ENCODE measurements at regions not wholly inside any gene's neighbourhood (a gene's known extent, or its start where the extent isn't known, plus 50 kb on each side); places are given as distances from the start of the nearest gene placed in this dataset.
"Not testable (repeated sequence)": the region's sequence is repeated elsewhere in the genome, so short reads cannot be mapped to it uniquely, and the experiment has no call there.

- DNase-seq, result not testable (repeated sequence)
Observed at GRCh38 chr3:75453839-75454238, 210.3 kb upstream of the FRG2C start.

GRCh38 chr3:75474530-75474929, 189.6 kb upstream of the FRG2C start:
- DNase-seq, result not testable (repeated sequence)

- DNase-seq, result not testable (repeated sequence)
Observed at GRCh38 chr3:75496600-75496999, 167.5 kb upstream of the FRG2C start.

GRCh38 chr3:75500357-75500756, 163.8 kb upstream of the FRG2C start:
- DNase-seq, result not testable (repeated sequence)

GRCh38 chr3:75502171-75502570, 162.0 kb upstream of the FRG2C start:
- DNase-seq, result not testable (repeated sequence)

- peak; percentile 35 for DNase-seq
Observed at GRCh38 chr3:75502769-75503756, 161.1 kb upstream of the FRG2C start.

- no peak for DNase-seq
Observed at GRCh38 chr3:75506603-75507002, 157.5 kb upstream of the FRG2C start.

GRCh38 chr3:75507956-75508355, 156.2 kb upstream of the FRG2C start:
- DNase-seq, result not testable (repeated sequence)

- DNase-seq, result not testable (repeated sequence)
Observed at GRCh38 chr3:75527657-75528056, 136.5 kb upstream of the FRG2C start.

- peak; percentile 2 for DNase-seq
Observed at GRCh38 chr3:75552095-75552494, 112.0 kb upstream of the FRG2C start.

- not testable (repeated sequence) for DNase-seq
Observed at GRCh38 chr3:75564427-75564826, 99.7 kb upstream of the FRG2C start.

GRCh38 chr3:75572303-75572702, 91.8 kb upstream of the FRG2C start:
- not testable (repeated sequence) for DNase-seq

GRCh38 chr3:75579091-75579490, 85.0 kb upstream of the FRG2C start:
- not testable (repeated sequence) for DNase-seq

GRCh38 chr3:75579536-75579935, 84.6 kb upstream of the FRG2C start:
- not testable (repeated sequence) for DNase-seq

- DNase-seq, result not testable (repeated sequence)
Observed at GRCh38 chr3:75579981-75580782, 83.9 kb upstream of the FRG2C start.

- DNase-seq, result not testable (repeated sequence)
Observed at GRCh38 chr3:75582536-75582935, 81.6 kb upstream of the FRG2C start.

- DNase-seq, result not testable (repeated sequence)
Observed at GRCh38 chr3:75583116-75583515, 81.0 kb upstream of the FRG2C start.

GRCh38 chr3:75587695-75588094, 76.4 kb upstream of the FRG2C start:
- not testable (repeated sequence) for DNase-seq

- not testable (repeated sequence) for DNase-seq
Observed at GRCh38 chr3:75590382-75590781, 73.7 kb upstream of the FRG2C start.

GRCh38 chr3:75604286-75604934, 59.7 kb upstream of the FRG2C start:
- not testable (repeated sequence) for DNase-seq

- DNase-seq, result not testable (repeated sequence)
Observed at GRCh38 chr3:75607996-75608395, 56.1 kb upstream of the FRG2C start.

- not testable (repeated sequence) for DNase-seq
Observed at GRCh38 chr3:75609598-75609997, 54.5 kb upstream of the FRG2C start.

GRCh38 chr3:75610773-75611172, 53.4 kb upstream of the FRG2C start:
- DNase-seq, result no peak

All from kidney glomerular epithelial cell (primary cell).